HEK293 (cell line): ENCODE measurements at regions not wholly inside any gene's neighbourhood (a gene's known extent, or its start where the extent isn't known, plus 50 kb on each side); places are given as distances from the start of the nearest gene placed in this dataset.

ENCODE experiments used
- CTCF ChIA-PET: fragments of 350-600 bp; formaldehyde crosslinking; extraction: SDS; loops from one replicate; lab custom pipeline; 2021; ENCODE audit warnings: antibody characterized with exemption; lab: Yijun Ruan, JAX
- POLR2A ChIA-PET: fragments of 300-600 bp; formaldehyde crosslinking; extraction: SDS; loops from one replicate; lab custom pipeline; 2020; ENCODE audit warnings: antibody characterized with exemption, inconsistent platforms; lab: Yijun Ruan, JAX
- H3K27ac ChIP-seq: fragments of 200-500 bp; sonication (Bioruptor generic); 2 replicates; pipeline ENCODE4 v1.5.1; 2014; ENCODE audit warnings: low read depth, low read length, control low read depth, inconsistent platforms; ENCODE audit errors: extremely low read depth
- H3K36me3 ChIP-seq, 2 experiments: fragments of 200-500 bp in 1 of 2; sonication (Bioruptor generic) in 1 of 2; 1 replicate in 1 of 2; 2 replicates in 1 of 2; pipeline ENCODE4 v1.5.1; 2014 to 2017; ENCODE audit warnings: inconsistent platforms in 2 of 2, low read length in 2 of 2; ENCODE audit not compliant: control insufficient read depth in 2 of 2, insufficient read depth in 1 of 2
- H3K4me1 ChIP-seq: fragments of 200-500 bp; sonication (Bioruptor generic); 2 replicates; pipeline ENCODE4 v1.5.1; 2014; ENCODE audit warnings: mild to moderate bottlenecking, low read length, inconsistent platforms; ENCODE audit not compliant: control insufficient read depth, insufficient read depth
- H3K4me3 ChIP-seq: 2 replicates; pipeline ENCODE4 v1.5.1; 2011; ENCODE audit warnings: low read depth, mild to moderate bottlenecking, control low read depth, low read length, moderate library complexity
- H3K9me3 ChIP-seq: fragments of 200-500 bp; sonication (Bioruptor generic); 2 replicates; pipeline ENCODE4 v1.5.1; 2014; ENCODE audit warnings: low read depth, low read length, inconsistent platforms; ENCODE audit not compliant: control insufficient read depth, insufficient read depth
- KLF10 ChIP-seq: fragments of 450-650 bp; IDR thresholded peaks from 2 replicates; pipeline ENCODE4 v1.5.1; 2018; ENCODE audit warnings: missing biosample characterization, mild to moderate bottlenecking, missing genetic modification characterization
- PRDM10 ChIP-seq: fragments of 450-650 bp; formaldehyde crosslinking; IDR thresholded peaks from 2 replicates; pipeline ENCODE4 v1.5.1; 2016; ENCODE audit warnings: missing biosample characterization, missing genetic modification characterization
- PRDM6 ChIP-seq: fragments of 450-650 bp; formaldehyde crosslinking; IDR thresholded peaks from 2 replicates; pipeline ENCODE4 v1.5.1; 2017; ENCODE audit warnings: missing biosample characterization, missing genetic modification characterization
- RBAK ChIP-seq: fragments of 450-650 bp; formaldehyde crosslinking; IDR thresholded peaks from 2 replicates; pipeline ENCODE4 v1.5.1; 2016; ENCODE audit warnings: missing biosample characterization, missing genetic modification characterization
- SALL2 ChIP-seq: fragments of 450-650 bp; formaldehyde crosslinking; IDR thresholded peaks from 2 replicates; pipeline ENCODE4 v1.5.0; 2017; ENCODE audit warnings: missing biosample characterization, mild to moderate bottlenecking, missing genetic modification characterization, borderline replicate concordance
- SP7 ChIP-seq: fragments of 450-650 bp; formaldehyde crosslinking; IDR thresholded peaks from 2 replicates; pipeline ENCODE4 v1.5.1; 2016; ENCODE audit warnings: missing biosample characterization, missing genetic modification characterization
- ZBTB21 ChIP-seq: fragments of 450-650 bp; formaldehyde crosslinking; IDR thresholded peaks from 2 replicates; pipeline ENCODE4 v1.5.1; 2017; ENCODE audit warnings: missing biosample characterization, missing genetic modification characterization
- ZFP69B ChIP-seq: fragments of 450-650 bp; formaldehyde crosslinking; IDR thresholded peaks from 2 replicates; pipeline ENCODE4 v1.5.1; 2016; ENCODE audit warnings: missing biosample characterization, missing genetic modification characterization
- ZIC2 ChIP-seq: fragments of 450-650 bp; formaldehyde crosslinking; IDR thresholded peaks from 2 replicates; pipeline ENCODE4 v1.5.1; 2016; ENCODE audit warnings: missing biosample characterization, missing genetic modification characterization
- ZNF114 ChIP-seq: fragments of 450-650 bp; formaldehyde crosslinking; IDR thresholded peaks from 2 replicates; pipeline ENCODE4 v1.5.0; 2017; ENCODE audit warnings: missing biosample characterization, missing genetic modification characterization
- ZNF292 ChIP-seq: fragments of 450-650 bp; formaldehyde crosslinking; IDR thresholded peaks from 2 replicates; pipeline ENCODE4 v1.5.1; 2016; ENCODE audit warnings: low read depth, missing biosample characterization, missing genetic modification characterization, borderline replicate concordance
- ZNF341 ChIP-seq: fragments of 450-650 bp; formaldehyde crosslinking; IDR thresholded peaks from 2 replicates; pipeline ENCODE4; 2016; ENCODE audit warnings: low read depth, missing biosample characterization, missing genetic modification characterization
- ZNF394 ChIP-seq: fragments of 450-650 bp; formaldehyde crosslinking; IDR thresholded peaks from 2 replicates; pipeline ENCODE4 v1.5.1; 2016; ENCODE audit warnings: missing biosample characterization, missing genetic modification characterization, mild to moderate bottlenecking, moderate library complexity, borderline replicate concordance
- ZNF423 ChIP-seq: fragments of 450-650 bp; formaldehyde crosslinking; IDR thresholded peaks from 2 replicates; pipeline ENCODE4 v1.5.1; 2016; ENCODE audit warnings: missing biosample characterization, missing genetic modification characterization
- ZNF501 ChIP-seq: fragments of 450-650 bp; formaldehyde crosslinking; IDR thresholded peaks from 2 replicates; pipeline ENCODE4 v1.5.1; 2016; ENCODE audit warnings: missing biosample characterization, missing genetic modification characterization
- ZNF513 ChIP-seq: fragments of 450-650 bp; IDR thresholded peaks from 2 replicates; pipeline ENCODE4 v1.5.1; 2018; ENCODE audit warnings: missing biosample characterization, missing genetic modification characterization
- ZNF530 ChIP-seq: fragments of 450-650 bp; formaldehyde crosslinking; IDR thresholded peaks from 2 replicates; pipeline ENCODE4 v1.5.1; 2016; ENCODE audit warnings: low read depth, missing biosample characterization, missing genetic modification characterization
- ZNF544 ChIP-seq: fragments of 450-650 bp; formaldehyde crosslinking; IDR thresholded peaks from 2 replicates; pipeline ENCODE4 v1.5.0; 2017; ENCODE audit warnings: missing biosample characterization, missing genetic modification characterization
- ZNF549 ChIP-seq: fragments of 450-650 bp; IDR thresholded peaks from 2 replicates; pipeline ENCODE4 v1.5.1; 2018; ENCODE audit warnings: missing biosample characterization, missing genetic modification characterization, mild to moderate bottlenecking, inconsistent platforms, moderate library complexity
- ZNF558 ChIP-seq: fragments of 450-650 bp; formaldehyde crosslinking; IDR thresholded peaks from 2 replicates; pipeline ENCODE4 v1.5.1; 2016; ENCODE audit warnings: missing biosample characterization, missing genetic modification characterization
- ZNF654 ChIP-seq: fragments of 450-650 bp; formaldehyde crosslinking; IDR thresholded peaks from 2 replicates; pipeline ENCODE4 v1.5.1; 2016; ENCODE audit warnings: low read depth, missing biosample characterization, missing genetic modification characterization
- ZSCAN16 ChIP-seq: fragments of 450-650 bp; formaldehyde crosslinking; IDR thresholded peaks from 2 replicates; pipeline ENCODE4 v1.5.1; 2016; ENCODE audit warnings: missing biosample characterization, missing genetic modification characterization
- TF ChIP-seq, protein P1 (sequence below): fragments of 450-650 bp; formaldehyde crosslinking; conservative IDR thresholded peaks from 2 replicates; pipeline ENCODE4 v1.5.1; 2016; ENCODE audit warnings: low read depth, missing biosample characterization, missing genetic modification characterization

GRCh38 chr15:85874236-85874635 lies 79.5 kb upstream of the KLHL25 start:
- ChIA-PET POLR2A (no interaction called here), CTCF (no interaction called here)
- 0 out of 2 replicates have a peak, but pooled peaks have one; percentile 26 for TF ChIP-seq SP7 (tag by site-specific recombination)
- no peak for TF ChIP-seq ZNF292 (tag by site-specific recombination)
- Histone ChIP-seq H3K36me3 (no peaks in the 10 kb centered on the region), H3K4me1 (peaks cover 2% of the 10 kb centered on the region), H3K9me3 (no peaks in the 10 kb centered on the region), H3K4me3 (no peak overlapping the region), H3K27ac (no peak overlapping the region)

DNA sequence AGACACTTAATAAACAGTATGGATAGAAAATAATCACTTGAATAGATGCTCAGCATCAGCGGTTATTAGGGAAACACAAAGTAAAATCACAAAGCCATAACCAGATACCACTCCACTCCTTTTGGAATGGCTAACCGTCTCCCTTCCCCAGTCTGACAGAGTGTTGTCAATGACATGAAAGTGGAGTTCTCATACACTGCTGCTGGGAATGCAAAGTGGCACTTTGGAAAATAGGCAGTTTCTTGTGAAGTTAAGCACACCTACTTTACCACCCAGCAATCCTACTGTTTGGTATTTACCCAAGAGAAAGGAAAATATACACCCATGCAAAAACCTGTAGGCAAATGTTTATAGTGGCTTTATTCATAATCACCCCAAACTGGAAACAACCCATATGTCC lies 81.0 kb upstream of the KLHL25 start:
- CTCF ChIA-PET: no interaction called here
- H3K9me3 ChIP-seq: no peaks in the 10 kb centered on the region
- no peak overlapping the region for H3K4me3 ChIP-seq
- no peak overlapping the region for H3K27ac ChIP-seq
- POLR2A ChIA-PET: no interaction called here
- peaks cover 4% of the 10 kb centered on the region for H3K4me1 ChIP-seq
- TF ChIP-seq ZNF341 (tag by site-specific recombination) (no peak), PRDM10 (tag by site-specific recombination) (no peak), ZNF549 (tag by site-specific recombination) (no peak), ZSCAN16 (tag by site-specific recombination) (no peak), ZIC2 (tag by site-specific recombination) (no peak), ZNF544 (tag by site-specific recombination) (no peak), ZFP69B (tag by site-specific recombination) (no peak), ZNF423 (tag by site-specific recombination) (no peak), RBAK (tag by site-specific recombination) (no peak), ZNF513 (tag by site-specific recombination) (no peak), ZNF501 (tag by site-specific recombination) (no peak), ZBTB21 (tag by site-specific recombination) (no peak)
- no peaks in the 10 kb centered on the region for H3K36me3 ChIP-seq

GRCh38 chr15:85878828-85879225 lies 84.1 kb upstream of the KLHL25 start:
- CTCF ChIA-PET: interaction anchor here (0.6 to 1.1 kb wide), 3 partner anchors 8 to 435 kb away, joined by 3 to 4 read pairs (median 4); no protein-coding TSS in a partner anchor
- POLR2A ChIA-PET: no interaction called here
- H3K27ac ChIP-seq: no peak overlapping the region
- no peak for TF ChIP-seq KLF10
- TF ChIP-seq ZNF654 (tag by site-specific recombination): no peak
- TF ChIP-seq, protein P1, sequence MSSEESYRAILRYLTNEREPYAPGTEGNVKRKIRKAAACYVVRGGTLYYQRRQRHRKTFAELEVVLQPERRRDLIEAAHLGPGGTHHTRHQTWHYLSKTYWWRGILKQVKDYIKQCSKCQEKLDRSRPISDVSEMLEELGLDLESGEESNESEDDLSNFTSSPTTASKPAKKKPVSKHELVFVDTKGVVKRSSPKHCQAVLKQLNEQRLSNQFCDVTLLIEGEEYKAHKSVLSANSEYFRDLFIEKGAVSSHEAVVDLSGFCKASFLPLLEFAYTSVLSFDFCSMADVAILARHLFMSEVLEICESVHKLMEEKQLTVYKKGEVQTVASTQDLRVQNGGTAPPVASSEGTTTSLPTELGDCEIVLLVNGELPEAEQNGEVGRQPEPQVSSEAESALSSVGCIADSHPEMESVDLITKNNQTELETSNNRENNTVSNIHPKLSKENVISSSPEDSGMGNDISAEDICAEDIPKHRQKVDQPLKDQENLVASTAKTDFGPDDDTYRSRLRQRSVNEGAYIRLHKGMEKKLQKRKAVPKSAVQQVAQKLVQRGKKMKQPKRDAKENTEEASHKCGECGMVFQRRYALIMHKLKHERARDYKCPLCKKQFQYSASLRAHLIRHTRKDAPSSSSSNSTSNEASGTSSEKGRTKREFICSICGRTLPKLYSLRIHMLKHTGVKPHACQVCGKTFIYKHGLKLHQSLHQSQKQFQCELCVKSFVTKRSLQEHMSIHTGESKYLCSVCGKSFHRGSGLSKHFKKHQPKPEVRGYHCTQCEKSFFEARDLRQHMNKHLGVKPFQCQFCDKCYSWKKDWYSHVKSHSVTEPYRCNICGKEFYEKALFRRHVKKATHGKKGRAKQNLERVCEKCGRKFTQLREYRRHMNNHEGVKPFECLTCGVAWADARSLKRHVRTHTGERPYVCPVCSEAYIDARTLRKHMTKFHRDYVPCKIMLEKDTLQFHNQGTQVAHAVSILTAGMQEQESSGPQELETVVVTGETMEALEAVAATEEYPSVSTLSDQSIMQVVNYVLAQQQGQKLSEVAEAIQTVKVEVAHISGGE (tag by site-specific recombination): no peak
- TF ChIP-seq ZNF558 (tag by site-specific recombination): no peak
- no peak for TF ChIP-seq ZNF394 (tag by site-specific recombination)
- TF ChIP-seq ZNF114 (tag by site-specific recombination): no peak
- TF ChIP-seq SALL2 (tag by site-specific recombination): no peak
- no peak for TF ChIP-seq PRDM6 (tag by site-specific recombination)
- TF ChIP-seq ZNF530 (tag by site-specific recombination): no peak

More at GRCh38 chr15:85878828-85879225, 84.1 kb upstream of the KLHL25 start:
- H3K9me3 ChIP-seq: no peaks in the 10 kb centered on the region
- H3K4me3 ChIP-seq: no peak overlapping the region
- peaks cover 9% of the 10 kb centered on the region for H3K4me1 ChIP-seq
- H3K36me3 ChIP-seq: no peaks in the 10 kb centered on the region
